A549 (cell line): ENCODE measurements at regions not wholly inside any gene's neighbourhood (a gene's known extent, or its start where the extent isn't known, plus 50 kb on each side); places are given as distances from the start of the nearest gene placed in this dataset.

ENCODE experiments used
- ATAC-seq, 2 experiments: fragments of 200-7000 bp in 1 of 2; fragments of >200 bp in 1 of 2; cut with Nextera tagmentation in 1 of 2; cut with Tn5 transposase in 1 of 2; 3 replicates each; pipeline versions ENCODE4 v1.8.0 to v1.9.1; 2018 to 2020; ENCODE audit warnings: mild to moderate bottlenecking in 1 of 2, moderate library complexity in 1 of 2
- CTCF ChIA-PET: fragments of 300-600 bp; sonication (Branson Sonifier 250); formaldehyde crosslinking; extraction: SDS; loops from one replicate; lab custom pipeline; 2021; ENCODE audit warnings: antibody characterized with exemption, inconsistent platforms; lab: Yijun Ruan, JAX
- POLR2A ChIA-PET: fragments of 350-600 bp; formaldehyde crosslinking; extraction: SDS; loops from one replicate; lab custom pipeline; 2021; ENCODE audit warnings: antibody characterized with exemption, inconsistent platforms; lab: Yijun Ruan, JAX
- DNase-seq, 2 experiments: peaks; one replicate each; pipeline versions ENCODE4 v3.0.0 to v3.0.0-alpha.2; 2011 to 2016; ENCODE audit warnings: low read depth in 1 of 2, low spot score in 1 of 2
- FAIRE-seq: peaks from 2 replicates; lab custom pipeline; 2011; peaks lifted over from hg19 to GRCh38; lab: Jason Lieb, UNC
- H3K27ac ChIP-seq, 2 experiments: fragments of >200 bp; sonication (Bioruptor Twin); formaldehyde crosslinking; 3 replicates each; pipeline ENCODE4 v1.5.1; 2016 to 2017
- H3K4me1 ChIP-seq: fragments of >200 bp; sonication (Bioruptor Twin); formaldehyde crosslinking; 3 replicates; pipeline ENCODE4 v1.6.1; 2016
- H3K4me2 ChIP-seq: fragments of >200 bp; sonication (Bioruptor Twin); formaldehyde crosslinking; 3 replicates; pipeline ENCODE4 v1.6.1; 2016
- H3K4me3 ChIP-seq: fragments of >200 bp; sonication (Bioruptor Twin); formaldehyde crosslinking; 3 replicates; pipeline ENCODE4 v1.5.1; 2016
- H3K9me3 ChIP-seq: fragments of >200 bp; sonication (Bioruptor Twin); formaldehyde crosslinking; 3 replicates; pipeline ENCODE4 v1.6.1; 2016
- BHLHE40 ChIP-seq: IDR thresholded peaks from 2 replicates; pipeline ENCODE4 v1.6.1; 2012; ENCODE audit warnings: low read depth, low read length, inconsistent platforms
- HOXB5 ChIP-seq: fragments of 250-450 bp; sonication (Bioruptor Pico); IDR thresholded peaks from 2 replicates; pipeline ENCODE4 v1.5.0; 2020; ENCODE audit warnings: mild to moderate bottlenecking, moderate library complexity
- JUN ChIP-seq, 2 experiments: fragments of >200 bp; sonication (Bioruptor Twin); formaldehyde crosslinking; IDR thresholded peaks; 2 replicates in 1 of 2; 3 replicates in 1 of 2; pipeline ENCODE4 v1.6.1; 2016 to 2017
- KDM1A ChIP-seq: fragments of 200-600 bp; sonication (generic); IDR thresholded peaks from 2 replicates; pipeline ENCODE4 v1.6.1; 2016; ENCODE audit warnings: low read depth, mild to moderate bottlenecking
- KDM5A ChIP-seq: fragments of 200-600 bp; sonication (generic); IDR thresholded peaks from 2 replicates; pipeline ENCODE4 v1.6.1; 2016; ENCODE audit warnings: antibody characterized with exemption, mild to moderate bottlenecking
- MAFK ChIP-seq: fragments of 450-650 bp; IDR thresholded peaks from 2 replicates; pipeline ENCODE4 v1.6.1; 2014; ENCODE audit not compliant: partially characterized antibody
- MYC ChIP-seq: IDR thresholded peaks from 2 replicates; pipeline ENCODE4 v1.6.1; 2012; ENCODE audit warnings: mild to moderate bottlenecking, inconsistent platforms, low read length, improper control_type of control experiment, borderline replicate concordance
- NFE2L2 ChIP-seq: fragments of 150-350 bp; conservative IDR thresholded peaks from 2 replicates; pipeline ENCODE4 v1.6.1; 2014; ENCODE audit warnings: low read length
- NR3C1 ChIP-seq: fragments of >200 bp; sonication (Bioruptor Twin); formaldehyde crosslinking; IDR thresholded peaks from 3 replicates; pipeline ENCODE4 v1.6.1; 2017
- PHF8 ChIP-seq: fragments of 200-600 bp; sonication (generic); IDR thresholded peaks from 2 replicates; pipeline ENCODE4 v1.6.1; 2016; ENCODE audit warnings: low read depth, mild to moderate bottlenecking, antibody characterized with exemption, moderate library complexity, borderline replicate concordance
- RARB ChIP-seq: fragments of 250-450 bp; sonication (Bioruptor Pico); IDR thresholded peaks from 2 replicates; pipeline ENCODE4 v1.8.0; 2021; ENCODE audit warnings: mild to moderate bottlenecking, moderate library complexity
- RCOR1 ChIP-seq: fragments of 150-350 bp; IDR thresholded peaks from 2 replicates; pipeline ENCODE4 v1.6.1; 2014; ENCODE audit warnings: antibody characterized with exemption, low read length, low read depth
- RFX5 ChIP-seq: fragments of 450-650 bp; IDR thresholded peaks from 2 replicates; pipeline ENCODE4 v1.7.1; 2014; ENCODE audit warnings: antibody characterized with exemption, mild to moderate bottlenecking, moderate library complexity
- SMC3 ChIP-seq: fragments of >200 bp; sonication (Bioruptor Twin); formaldehyde crosslinking; IDR thresholded peaks from 3 replicates; pipeline ENCODE4 v1.6.1; 2018; ENCODE audit warnings: inconsistent platforms
- TFCP2L1 ChIP-seq: fragments of 250-450 bp; sonication (Bioruptor Pico); IDR thresholded peaks from 2 replicates; pipeline ENCODE4 v1.5.0; 2021; ENCODE audit warnings: mild to moderate bottlenecking
- ZSCAN20 ChIP-seq: fragments of 250-450 bp; sonication (Bioruptor Pico); IDR thresholded peaks from 2 replicates; pipeline ENCODE4 v1.8.0; 2022; ENCODE audit warnings: mild to moderate bottlenecking, moderate library complexity
- WGBS: methylation state at CpG from one replicate; pipeline ENCODE4 v1.1.6; 2017; ENCODE audit errors: missing lambda C conversion rate; 5-methylcytosine and 5-hydroxymethylcytosine counted together
- TF ChIP-seq, protein P1 (sequence below): IDR thresholded peaks from 2 replicates; pipeline ENCODE4 v1.6.1; 2012
- TF ChIP-seq, protein P2 (sequence below): fragments of 250-450 bp; sonication (Bioruptor Pico); IDR thresholded peaks from 2 replicates; pipeline ENCODE4 v1.5.0; 2020; ENCODE audit warnings: low read depth, mild to moderate bottlenecking, moderate library complexity
- TF ChIP-seq, protein P3 (sequence below): fragments of 150-350 bp; IDR thresholded peaks from 2 replicates; pipeline ENCODE4 v1.6.1; 2014; ENCODE audit warnings: low read depth, mild to moderate bottlenecking, low read length

DNA sequence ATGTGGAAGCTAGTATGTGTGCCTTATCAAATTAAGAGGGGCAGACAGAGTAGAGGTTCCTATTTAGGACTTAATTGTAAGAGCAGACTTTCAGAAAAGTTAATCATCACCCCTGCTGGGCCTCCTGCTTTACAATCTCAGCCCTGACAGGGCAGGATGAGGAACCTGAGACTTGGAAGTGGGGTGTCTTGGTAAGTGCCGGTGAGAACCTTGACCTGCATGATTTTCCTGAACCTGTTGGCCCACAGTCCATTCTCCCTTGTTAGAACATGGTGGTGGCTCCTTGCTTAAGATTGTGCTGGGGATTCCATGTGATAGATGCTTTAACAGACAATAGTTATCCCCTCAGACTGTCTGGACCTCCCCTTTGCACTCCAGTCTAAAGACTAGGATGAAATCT lies 141.7 kb upstream of the TMEM72 start (continued):
- TF ChIP-seq, protein P1, sequence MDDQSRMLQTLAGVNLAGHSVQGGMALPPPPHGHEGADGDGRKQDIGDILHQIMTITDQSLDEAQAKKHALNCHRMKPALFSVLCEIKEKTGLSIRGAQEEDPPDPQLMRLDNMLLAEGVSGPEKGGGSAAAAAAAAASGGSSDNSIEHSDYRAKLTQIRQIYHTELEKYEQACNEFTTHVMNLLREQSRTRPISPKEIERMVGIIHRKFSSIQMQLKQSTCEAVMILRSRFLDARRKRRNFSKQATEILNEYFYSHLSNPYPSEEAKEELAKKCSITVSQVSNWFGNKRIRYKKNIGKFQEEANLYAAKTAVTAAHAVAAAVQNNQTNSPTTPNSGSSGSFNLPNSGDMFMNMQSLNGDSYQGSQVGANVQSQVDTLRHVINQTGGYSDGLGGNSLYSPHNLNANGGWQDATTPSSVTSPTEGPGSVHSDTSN, result no peak
- TF ChIP-seq MAFK (no peak), RFX5 (no peak), SMC3 (no peak), PHF8 (no peak), TFCP2L1 (CRISPR knock-in tag) (no peak), JUN (IDR thresholded peaks at IDR 0.05) (no peak), NFE2L2 (no peak)
- TF ChIP-seq, protein P2, sequence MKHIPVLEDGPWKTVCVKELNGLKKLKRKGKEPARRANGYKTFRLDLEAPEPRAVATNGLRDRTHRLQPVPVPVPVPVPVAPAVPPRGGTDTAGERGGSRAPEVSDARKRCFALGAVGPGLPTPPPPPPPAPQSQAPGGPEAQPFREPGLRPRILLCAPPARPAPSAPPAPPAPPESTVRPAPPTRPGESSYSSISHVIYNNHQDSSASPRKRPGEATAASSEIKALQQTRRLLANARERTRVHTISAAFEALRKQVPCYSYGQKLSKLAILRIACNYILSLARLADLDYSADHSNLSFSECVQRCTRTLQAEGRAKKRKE (CRISPR knock-in tag), result no peak

DNA sequence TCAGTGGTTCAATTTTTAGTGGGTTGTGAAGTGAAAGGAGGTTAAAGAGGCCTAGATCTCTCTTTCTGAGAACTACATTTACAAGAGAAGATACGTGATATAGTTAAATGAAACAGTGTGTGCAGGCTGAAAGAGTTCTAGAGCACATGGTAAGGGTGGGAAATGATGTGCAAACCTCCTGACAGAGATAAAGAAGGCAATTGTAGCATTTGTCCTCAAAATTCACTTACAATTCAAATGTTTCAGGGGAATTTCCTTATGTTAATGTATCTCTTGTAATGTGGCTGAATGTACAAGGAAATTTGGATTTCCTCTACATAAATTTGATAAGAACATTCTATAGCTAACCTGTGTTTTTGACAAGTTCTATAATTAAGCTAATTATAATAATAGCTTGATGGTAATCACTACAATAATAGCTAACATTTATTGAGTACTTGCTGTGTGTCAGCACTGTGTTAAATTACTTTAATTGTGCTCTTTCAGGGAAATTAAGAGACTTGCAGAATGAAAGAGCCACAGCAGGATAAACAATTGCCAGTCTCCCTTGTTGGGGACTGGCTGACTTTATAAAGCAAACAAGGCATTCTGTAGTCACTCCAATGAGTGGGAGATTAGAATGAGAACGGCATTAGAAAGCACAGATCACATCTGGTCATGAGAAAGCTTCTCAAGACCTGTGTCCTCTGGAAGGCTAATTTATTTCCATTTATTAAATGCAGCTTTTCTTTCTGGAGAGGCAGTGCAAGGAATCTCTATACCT lies 139.7 kb upstream of the TMEM72 start:
- FAIRE-seq, result no peak
- no peak overlapping the region for H3K4me3 ChIP-seq

DNA sequence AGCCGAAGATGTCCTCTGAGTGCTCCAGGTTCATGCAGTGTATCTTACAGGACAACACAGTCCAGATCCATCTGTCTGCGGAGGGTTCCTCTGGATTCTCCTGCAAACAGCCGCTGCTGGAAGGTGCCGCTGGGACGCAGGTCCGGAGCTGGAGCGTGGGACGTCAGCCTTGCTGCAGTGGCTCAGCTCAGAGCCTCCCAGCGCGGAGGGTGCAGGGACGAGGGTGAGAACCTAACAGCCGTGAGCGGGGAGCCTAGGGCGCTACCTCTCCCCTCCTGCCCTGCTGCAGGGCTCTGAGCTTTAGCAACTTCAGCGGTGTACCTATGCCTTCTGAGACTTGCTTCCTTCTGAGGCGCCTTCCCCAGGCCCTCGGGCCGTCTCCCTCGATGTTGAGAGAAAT lies 137.6 kb upstream of the TMEM72 start:
- ATAC-seq, result no peak
- CTCF ChIA-PET, result interaction anchor here (1.1 to 1.2 kb wide), 2 partner anchors 39 to 91 kb away, joined by 3 to 4 read pairs; no protein-coding TSS in a partner anchor
- TF ChIP-seq, protein P3, sequence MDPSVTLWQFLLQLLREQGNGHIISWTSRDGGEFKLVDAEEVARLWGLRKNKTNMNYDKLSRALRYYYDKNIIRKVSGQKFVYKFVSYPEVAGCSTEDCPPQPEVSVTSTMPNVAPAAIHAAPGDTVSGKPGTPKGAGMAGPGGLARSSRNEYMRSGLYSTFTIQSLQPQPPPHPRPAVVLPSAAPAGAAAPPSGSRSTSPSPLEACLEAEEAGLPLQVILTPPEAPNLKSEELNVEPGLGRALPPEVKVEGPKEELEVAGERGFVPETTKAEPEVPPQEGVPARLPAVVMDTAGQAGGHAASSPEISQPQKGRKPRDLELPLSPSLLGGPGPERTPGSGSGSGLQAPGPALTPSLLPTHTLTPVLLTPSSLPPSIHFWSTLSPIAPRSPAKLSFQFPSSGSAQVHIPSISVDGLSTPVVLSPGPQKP, result no peak
- TF ChIP-seq MYC (no peak), NR3C1 (no peak), KDM1A (no peak), HOXB5 (CRISPR knock-in tag) (no peak)
- Histone ChIP-seq H3K4me2 (no peak overlapping the region), H3K4me3 (no peak overlapping the region), H3K27ac (no peak overlapping the region), H3K9me3 (no peaks in the 10 kb centered on the region), H3K4me1 (no peaks in the 10 kb centered on the region)
- FAIRE-seq, result no peak
- DNase-seq, result no peak
- WGBS, result 33% methylated on average over 9 of the region's 19 CpGs
- POLR2A ChIA-PET, result no interaction called here

More for the DNA sequence above, 139.7 kb upstream of the TMEM72 start:
- Histone ChIP-seq H3K9me3 (no peaks in the 10 kb centered on the region), H3K4me2 (no peak overlapping the region), H3K27ac (no peak overlapping the region), H3K4me1 (no peaks in the 10 kb centered on the region)
- DNase-seq (no peak), ATAC-seq (no peak)
- WGBS, result 1% methylated on average over 2 of the region's 2 CpGs
- POLR2A ChIA-PET, result no interaction called here
- CTCF ChIA-PET, result no interaction called here
- TF ChIP-seq BHLHE40, result no peak
- TF ChIP-seq, protein P2 (CRISPR knock-in tag), result no peak
- no peak for TF ChIP-seq JUN (IDR thresholded peaks at IDR 0.05)
- TF ChIP-seq KDM5A, result no peak
- no peak for TF ChIP-seq RCOR1
- TF ChIP-seq ZSCAN20 (CRISPR knock-in tag), result no peak
- TF ChIP-seq RARB (CRISPR knock-in tag), result no peak
- TF ChIP-seq SMC3, result no peak
- TF ChIP-seq, all 56 proteins: peak for 0
